T47D (cell line): ENCODE measurements at regions not wholly inside any gene's neighbourhood (a gene's known extent, or its start where the extent isn't known, plus 50 kb on each side); places are given as distances from the start of the nearest gene placed in this dataset.

Source experiments
- DNase-seq, 2 experiments: peaks; one replicate each; pipeline versions ENCODE4 v3.0.0 to v3.0.0-alpha.2; 2011 to 2012; ENCODE audit warnings: low read depth in 1 of 2, low spot score in 1 of 2
- JUND ChIP-seq: IDR thresholded peaks from 2 replicates; pipeline ENCODE4 v1.6.1; 2012; ENCODE audit warnings: low read depth
- in situ Hi-C: cut with HindIII; loops from 2 replicates; pipeline ENCODE4 v1.10.0; 2016; ENCODE audit warnings: low sequenced_read_pairs, low pct_unique_long_range_greater_than_20kb

- no peak for TF ChIP-seq JUND
- in situ Hi-C loops: no loop called here
- no peak for DNase-seq
Measured at GRCh38 chr5:67453111-67453905, 256.7 kb upstream of the CD180 start.

DNA sequence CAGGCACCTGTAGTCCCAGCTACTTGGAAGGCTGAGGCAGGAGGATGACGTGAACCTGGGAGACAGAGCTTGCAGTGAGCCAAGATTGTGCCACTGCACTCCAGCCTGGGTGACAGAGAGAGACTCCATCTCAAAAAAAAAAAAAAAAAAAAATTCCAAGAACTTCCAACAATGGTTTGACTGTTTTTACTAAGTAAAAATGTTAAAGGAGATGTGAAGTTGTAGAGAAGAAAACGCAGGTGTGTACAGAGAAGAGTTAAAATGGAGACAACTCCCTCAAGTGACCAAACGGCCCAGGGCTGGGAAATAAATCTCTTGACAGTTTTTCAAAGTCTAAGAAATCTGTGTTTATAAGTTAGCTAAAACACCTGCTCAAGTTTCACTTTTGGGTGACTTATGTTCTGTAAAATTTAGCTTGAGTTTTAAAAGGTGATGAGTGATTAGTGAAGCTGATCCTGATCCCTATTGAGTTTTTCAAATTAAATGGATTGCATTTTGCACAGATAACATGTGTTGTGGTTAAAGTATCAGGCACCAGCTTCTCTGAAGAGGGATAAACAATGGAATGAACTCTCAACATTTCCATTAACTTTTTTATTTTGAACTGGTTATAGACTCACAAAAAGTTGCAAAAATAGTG lies 255.2 kb upstream of the CD180 start:
- in situ Hi-C loops: no loop called here
- DNase-seq: no peak
- no peak for TF ChIP-seq JUND

DNA sequence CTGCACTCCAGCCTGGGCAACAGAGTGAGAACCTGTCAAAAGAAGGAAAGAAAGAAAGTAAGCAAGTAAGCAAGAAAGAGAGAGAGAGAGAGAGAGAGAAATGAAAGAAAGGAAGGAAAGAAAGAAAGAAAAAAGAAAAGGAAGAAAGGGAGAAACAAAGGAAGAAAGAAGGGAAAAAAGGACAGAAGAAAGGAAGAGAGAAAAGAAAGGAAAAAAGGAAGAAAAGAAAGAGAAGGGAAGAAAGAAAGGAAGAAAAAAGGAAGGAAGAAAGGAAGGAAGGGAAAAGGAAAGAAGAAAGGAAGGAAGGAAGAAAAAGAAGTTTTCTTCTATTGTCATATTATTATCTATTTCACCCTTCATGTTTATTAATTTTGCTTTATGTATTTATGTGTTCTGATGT lies 251.1 kb upstream of the CD180 start:
- in situ Hi-C loops: no loop called here
- no peak for DNase-seq
- no peak for TF ChIP-seq JUND

DNA sequence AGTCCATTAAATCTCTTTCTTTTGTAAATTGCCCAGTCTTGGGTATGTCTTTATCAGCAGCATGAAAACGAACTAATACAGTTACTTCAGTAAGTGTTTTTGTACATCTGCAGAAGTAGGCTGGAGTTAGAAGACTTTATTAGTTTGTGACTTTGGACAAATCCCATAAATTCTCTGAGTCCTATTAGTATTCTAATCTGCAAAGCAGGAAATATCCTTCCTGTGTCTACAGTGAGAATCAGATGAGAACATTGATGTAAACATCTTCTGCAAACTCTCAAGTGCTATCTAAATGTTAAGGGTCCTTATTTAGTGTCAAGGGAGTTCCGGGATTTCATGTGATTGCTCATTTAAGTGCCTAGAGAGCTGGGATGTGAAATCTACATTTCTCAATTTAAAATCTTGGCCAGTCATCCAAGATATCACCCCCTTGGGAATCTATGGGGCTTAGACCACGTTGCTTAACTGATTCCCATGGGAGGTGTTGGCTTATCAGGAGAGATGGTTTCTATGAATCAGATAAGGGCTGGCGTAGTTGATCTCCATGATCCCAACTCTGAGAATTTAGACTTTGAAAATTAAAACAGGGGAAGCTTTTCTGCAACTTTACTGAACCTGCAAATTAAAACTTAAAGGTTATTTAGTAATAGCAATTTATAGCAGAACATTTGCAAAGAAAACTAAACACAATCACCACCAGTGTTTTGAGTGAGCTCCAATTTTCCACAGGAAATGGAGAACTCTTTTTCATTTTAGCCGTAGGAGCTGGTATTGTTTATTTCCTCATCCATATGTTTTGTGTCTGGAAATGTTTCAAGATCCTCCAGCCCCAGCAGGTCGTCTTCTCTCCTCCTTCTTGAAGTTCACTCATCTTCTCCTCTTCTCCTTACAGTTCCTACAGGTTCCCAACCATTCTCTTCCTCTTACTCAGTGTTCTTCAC lies 241.6 kb upstream of the CD180 start:
- in situ Hi-C loops: no loop called here

DNA sequence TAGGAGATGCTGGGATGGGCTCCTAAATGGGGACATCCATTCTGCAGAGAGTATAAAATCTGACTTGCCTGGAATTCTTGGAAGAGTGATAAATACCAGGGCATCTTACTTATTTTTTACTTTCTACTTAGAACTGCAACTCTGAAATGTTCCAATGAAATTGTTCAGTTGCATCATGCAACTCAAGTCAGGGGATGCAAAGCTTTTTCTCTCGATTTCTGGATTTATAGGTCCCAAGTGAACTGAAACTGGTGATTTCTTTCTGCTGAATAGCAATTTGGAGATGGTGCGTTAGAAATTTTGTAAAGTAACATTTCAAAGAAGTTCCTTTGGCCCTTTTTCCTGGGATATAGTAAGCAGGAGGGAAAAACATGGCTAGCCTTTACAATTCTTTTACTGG lies 238.4 kb upstream of the CD180 start:
- TF ChIP-seq JUND: no peak
- no peak for DNase-seq
- in situ Hi-C loops: no loop called here

More for the DNA sequence above, 241.6 kb upstream of the CD180 start:
- DNase-seq: no peak
- TF ChIP-seq JUND: no peak

- TF ChIP-seq JUND: no peak
- no peak for DNase-seq
- in situ Hi-C loops: no loop called here
Measured at GRCh38 chr5:67434466-67434865, 237.9 kb upstream of the CD180 start.

DNA sequence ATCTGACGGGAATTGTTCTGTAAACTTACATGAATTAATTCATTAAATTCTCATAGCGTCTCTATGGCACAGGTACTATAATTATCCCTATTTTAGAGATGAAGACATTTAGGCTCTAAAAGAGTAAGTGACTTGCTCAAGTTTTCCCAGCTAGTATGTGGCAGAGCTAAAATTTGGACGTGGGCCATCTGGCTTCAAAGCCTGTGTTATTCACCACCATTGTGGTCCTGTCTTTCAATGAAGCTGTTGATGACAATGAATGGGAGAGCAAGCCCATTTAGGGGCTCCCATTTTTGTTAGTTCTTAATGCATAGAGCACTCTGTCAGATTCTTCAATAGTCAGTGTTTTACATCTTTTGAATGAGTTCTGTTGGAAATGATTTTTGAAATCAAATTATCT lies 236.0 kb upstream of the CD180 start:
- DNase-seq: no peak
- in situ Hi-C loops: no loop called here
- TF ChIP-seq JUND: no peak

GRCh38 chr5:67431191-67431590 lies 234.6 kb upstream of the CD180 start:
- no peak for TF ChIP-seq JUND
- in situ Hi-C loops: no loop called here
- no peak for DNase-seq

DNA sequence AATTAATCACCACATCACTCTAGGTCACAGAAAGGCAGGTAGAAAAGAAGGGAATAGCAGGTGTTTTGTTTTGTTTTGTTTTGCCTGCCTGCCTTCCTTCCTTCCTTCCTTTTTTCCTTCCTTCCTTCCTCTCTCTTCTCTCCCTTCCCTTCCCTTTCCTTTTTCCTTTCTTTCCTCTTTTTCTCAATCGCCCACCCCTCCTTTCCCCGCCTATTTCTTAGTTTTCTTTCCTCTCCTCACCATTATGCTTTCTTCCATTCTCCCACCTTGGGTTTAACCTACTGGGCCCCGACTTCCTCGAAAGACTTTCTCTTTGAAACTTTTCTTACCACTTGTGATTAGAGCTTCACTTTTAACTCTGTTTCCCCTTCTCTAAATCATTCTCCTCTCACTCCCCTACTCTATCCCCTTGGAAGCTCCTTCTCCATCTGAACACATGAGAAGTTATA lies 231.3 kb upstream of the CD180 start:
- no peak for DNase-seq
- in situ Hi-C loops: no loop called here

GRCh38 chr5:67426961-67427849 lies 230.6 kb upstream of the CD180 start:
- no peak for DNase-seq
- in situ Hi-C loops: no loop called here
- no peak for TF ChIP-seq JUND

More for the DNA sequence above, 231.3 kb upstream of the CD180 start:
- TF ChIP-seq JUND: no peak

GRCh38 chr5:67425514-67425913 lies 228.9 kb upstream of the CD180 start:
- no peak for DNase-seq
- no peak for TF ChIP-seq JUND
- in situ Hi-C loops: no loop called here

DNA sequence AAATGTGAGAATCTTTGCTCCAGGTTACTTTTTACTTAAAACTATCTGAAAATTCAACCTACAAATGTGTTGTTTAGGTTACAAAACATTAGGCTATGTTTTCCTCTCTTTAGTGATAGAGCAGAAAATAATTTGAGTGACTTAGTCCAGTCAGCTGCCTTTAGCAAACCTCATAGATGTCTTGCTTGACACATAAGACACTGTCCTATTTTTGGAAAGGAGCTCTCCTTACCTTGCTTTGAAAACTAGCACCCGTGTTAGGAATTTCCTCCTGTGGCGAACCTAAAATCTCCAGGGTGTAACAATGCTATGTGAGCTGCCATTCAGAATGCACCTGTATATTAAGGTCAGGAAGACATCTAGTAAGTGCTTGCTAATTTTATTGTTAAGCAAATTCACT lies 221.2 kb upstream of the CD180 start:
- TF ChIP-seq JUND: no peak
- no peak for DNase-seq
- in situ Hi-C loops: no loop called here
